GM12892 (cell line): ENCODE measurements at regions not wholly inside any gene's neighbourhood (a gene's known extent, or its start where the extent isn't known, plus 50 kb on each side); places are given as distances from the start of the nearest gene placed in this dataset.

Experiments used
- DNase-seq: peaks from one replicate; pipeline ENCODE4 v3.0.0; 2011; ENCODE audit not compliant: insufficient read length
- FAIRE-seq: peaks from 2 replicates; lab custom pipeline; 2011; peaks lifted over from hg19 to GRCh38; lab: Jason Lieb, UNC
- POLR2A ChIP-seq: IDR thresholded peaks from 2 replicates; pipeline ENCODE4 v1.6.1; 2011; ENCODE audit warnings: low read depth, low read length, control low read depth
- POLR2AphosphoS5 ChIP-seq: IDR thresholded peaks from 2 replicates; pipeline ENCODE4 v1.6.1; 2011; ENCODE audit warnings: low read depth, low read length, control low read depth
- TAF1 ChIP-seq: IDR thresholded peaks from 2 replicates; pipeline ENCODE4 v1.6.1; 2011; ENCODE audit warnings: low read depth, mild to moderate bottlenecking, control low read depth, low read length, borderline replicate concordance

DNA sequence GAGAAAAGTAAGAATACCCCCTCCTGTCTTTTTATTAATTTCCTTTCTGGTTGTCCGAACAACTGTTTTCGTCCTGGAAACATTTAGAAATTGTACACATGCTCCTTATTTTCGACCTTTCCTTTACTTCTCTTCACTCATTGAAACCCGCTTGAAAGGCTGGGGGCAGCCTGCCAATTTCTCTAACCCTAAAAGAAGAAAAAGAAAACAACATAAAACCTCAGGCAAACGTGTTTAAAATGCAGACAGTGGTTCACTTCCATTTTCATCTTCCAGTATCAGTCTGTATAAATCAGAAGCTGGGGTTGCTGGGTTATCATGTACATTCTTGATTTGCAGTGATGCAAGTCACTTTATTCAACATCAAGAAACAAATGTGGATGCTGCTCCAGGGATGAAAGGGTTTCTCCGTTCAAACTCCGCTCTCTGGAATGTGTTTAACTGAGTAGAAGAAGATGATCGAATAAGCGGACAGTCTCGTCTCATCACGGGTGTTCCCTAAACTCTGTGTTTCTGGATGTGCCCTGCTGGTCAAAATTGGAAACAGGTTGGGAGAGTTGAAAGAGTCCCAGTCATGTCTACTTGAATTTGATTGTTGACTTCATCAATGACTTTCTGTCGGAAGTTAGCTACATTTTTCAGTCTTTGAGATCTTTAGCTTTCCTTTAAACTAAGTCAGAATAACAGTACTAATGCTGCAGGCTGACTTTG lies 1042.2 kb downstream of the BCL11B start:
- FAIRE-seq (no peak), DNase-seq (no peak)
- TF ChIP-seq TAF1 (no peak), POLR2A (no peak), POLR2AphosphoS5 (no peak)

DNA sequence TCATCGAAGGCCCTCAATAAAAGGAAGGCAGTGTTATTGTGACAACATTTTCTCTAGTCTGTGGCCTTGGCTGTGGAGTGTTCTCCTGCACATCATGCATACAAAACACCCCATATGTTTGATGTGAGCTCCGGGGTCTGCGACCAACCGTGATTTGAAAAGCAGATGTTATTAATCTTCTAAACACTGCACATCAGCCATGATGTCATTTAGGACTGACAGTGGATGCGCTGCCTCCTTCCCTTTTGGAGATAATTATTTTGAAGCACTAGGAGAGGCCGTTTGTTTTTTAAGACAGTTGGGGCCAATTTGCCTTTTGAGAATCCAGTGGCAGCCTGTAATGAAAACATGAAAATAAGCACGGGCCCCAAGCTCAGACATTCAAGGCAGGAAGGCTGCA lies 1041.6 kb downstream of the BCL11B start:
- DNase-seq (no peak), FAIRE-seq (no peak)
- TF ChIP-seq POLR2A (no peak), TAF1 (no peak), POLR2AphosphoS5 (no peak)

DNA sequence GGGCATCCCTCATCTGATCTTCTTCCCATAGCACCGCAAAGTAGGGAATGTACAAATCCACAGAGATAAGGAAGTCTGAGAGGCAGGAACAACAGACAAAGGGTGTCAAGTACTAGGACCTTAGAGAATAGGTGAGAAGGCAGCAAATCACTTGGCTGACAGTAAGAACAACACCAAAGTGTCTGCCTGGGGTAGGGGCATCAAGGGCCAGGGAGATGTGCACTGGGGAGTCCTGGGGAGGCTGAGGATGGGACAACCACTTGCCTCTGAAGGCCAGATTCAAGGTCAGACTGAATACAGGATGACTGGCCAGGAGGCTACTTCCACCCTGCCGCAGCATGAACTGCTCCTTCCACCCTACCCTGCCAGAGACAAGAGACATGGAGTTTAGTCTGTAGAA lies 1040.8 kb downstream of the BCL11B start:
- TF ChIP-seq POLR2AphosphoS5 (no peak), TAF1 (no peak), POLR2A (no peak)
- FAIRE-seq: peak; percentile 64
- DNase-seq: no peak

DNA sequence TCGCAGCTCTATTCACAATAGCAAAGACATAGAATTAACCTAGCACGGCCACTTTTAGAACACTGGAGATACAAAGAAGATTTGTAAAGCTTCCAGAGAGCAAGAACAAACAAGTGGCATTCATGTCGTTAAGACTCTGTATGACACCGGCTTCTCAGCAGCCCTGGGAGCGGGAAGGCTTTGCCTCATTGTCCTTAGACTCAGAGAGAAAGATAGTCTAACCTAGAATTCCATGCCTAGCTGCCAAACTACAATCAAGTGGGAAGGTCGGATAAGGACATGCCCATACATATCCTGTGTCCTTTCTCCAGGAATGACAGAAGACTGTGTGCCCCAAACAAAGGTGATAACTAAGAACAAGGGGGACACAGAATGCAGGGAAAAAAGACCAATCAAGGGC lies 1038.3 kb downstream of the BCL11B start:
- no peak for TF ChIP-seq TAF1
- TF ChIP-seq POLR2AphosphoS5: no peak
- TF ChIP-seq POLR2A: no peak
- DNase-seq (no peak), FAIRE-seq (no peak)

DNA sequence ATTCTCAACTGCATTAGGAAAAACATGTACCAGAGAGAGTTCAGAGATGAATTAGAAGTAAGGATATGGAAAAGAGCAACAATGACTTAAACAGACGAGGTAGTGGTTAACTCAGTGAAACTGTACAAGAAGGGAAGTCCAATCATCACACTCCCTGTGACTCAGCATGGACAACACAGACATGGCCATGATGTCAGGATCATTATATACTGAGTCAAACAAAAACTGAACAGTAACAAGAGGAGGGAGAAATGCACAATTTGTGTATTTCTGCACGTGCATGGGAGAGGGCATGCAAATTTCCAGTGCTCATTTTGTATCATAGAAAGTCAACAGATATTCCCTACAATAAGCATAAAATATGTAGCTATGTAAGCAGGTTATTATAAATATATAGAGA lies 1037.8 kb downstream of the BCL11B start:
- no peak for FAIRE-seq
- TF ChIP-seq POLR2AphosphoS5: no peak
- no peak for DNase-seq

DNA sequence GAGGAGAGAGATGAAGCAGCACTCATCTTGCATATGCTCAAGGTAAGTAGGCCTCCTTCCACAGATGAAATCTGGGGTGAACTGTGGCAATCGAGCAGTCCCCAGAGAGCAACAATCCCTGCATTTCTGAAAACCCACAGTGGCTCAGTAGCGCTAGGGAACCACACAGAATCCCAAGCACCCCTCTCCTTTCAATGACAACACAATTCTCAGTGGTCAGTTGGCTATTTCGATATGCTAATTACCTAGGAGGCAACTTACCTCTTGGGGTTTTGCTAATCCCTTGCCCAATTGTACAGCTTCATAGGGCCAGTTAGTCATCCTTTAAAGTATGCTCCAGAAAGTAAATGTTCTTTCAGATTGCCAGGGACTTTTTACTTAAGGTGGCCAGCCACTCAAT lies 1035.7 kb downstream of the BCL11B start:
- FAIRE-seq (no peak), DNase-seq (no peak)
- TF ChIP-seq POLR2AphosphoS5 (no peak), TAF1 (no peak), POLR2A (no peak)

- DNase-seq (no peak), FAIRE-seq (peak; percentile 21)
- no peak for TF ChIP-seq TAF1
- TF ChIP-seq POLR2AphosphoS5: no peak
- no peak for TF ChIP-seq POLR2A
These were observed 1034.1 kb downstream of the BCL11B start for GRCh38 chr14:98237939-98238338.

DNA sequence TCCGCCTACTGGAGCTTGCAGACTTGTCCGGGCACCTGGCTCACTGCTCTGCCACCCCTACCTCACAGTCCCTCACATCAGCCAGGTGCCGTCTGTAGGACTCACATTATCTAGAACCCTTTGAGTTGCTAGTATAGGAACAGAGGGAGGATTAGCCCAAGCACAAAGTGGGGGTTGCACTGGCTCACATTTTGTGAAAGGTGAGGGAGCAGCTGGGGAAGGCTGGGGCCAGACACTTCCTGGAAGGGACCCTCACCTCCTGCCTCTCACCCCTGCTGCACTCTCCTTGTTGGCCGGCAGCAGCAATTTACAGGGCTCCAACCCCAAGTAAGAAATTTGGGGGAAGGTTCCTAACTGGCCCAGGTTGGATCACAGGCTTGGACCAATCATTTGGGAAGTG lies 1031.6 kb downstream of the BCL11B start:
- FAIRE-seq: no peak

GRCh38 chr14:98242903-98243302 lies 1029.1 kb downstream of the BCL11B start:
- DNase-seq (no peak), FAIRE-seq (no peak)
- no peak for TF ChIP-seq TAF1
- no peak for TF ChIP-seq POLR2A
- TF ChIP-seq POLR2AphosphoS5: no peak

More for the DNA sequence above, 1031.6 kb downstream of the BCL11B start:
- DNase-seq: no peak
- TF ChIP-seq POLR2AphosphoS5: no peak
- no peak for TF ChIP-seq TAF1
- no peak for TF ChIP-seq POLR2A

- FAIRE-seq: no peak
- TF ChIP-seq POLR2AphosphoS5: no peak
- TF ChIP-seq POLR2A: no peak
- no peak for TF ChIP-seq TAF1
- no peak for DNase-seq
These were observed 1028.7 kb downstream of the BCL11B start for GRCh38 chr14:98243332-98243731.

DNA sequence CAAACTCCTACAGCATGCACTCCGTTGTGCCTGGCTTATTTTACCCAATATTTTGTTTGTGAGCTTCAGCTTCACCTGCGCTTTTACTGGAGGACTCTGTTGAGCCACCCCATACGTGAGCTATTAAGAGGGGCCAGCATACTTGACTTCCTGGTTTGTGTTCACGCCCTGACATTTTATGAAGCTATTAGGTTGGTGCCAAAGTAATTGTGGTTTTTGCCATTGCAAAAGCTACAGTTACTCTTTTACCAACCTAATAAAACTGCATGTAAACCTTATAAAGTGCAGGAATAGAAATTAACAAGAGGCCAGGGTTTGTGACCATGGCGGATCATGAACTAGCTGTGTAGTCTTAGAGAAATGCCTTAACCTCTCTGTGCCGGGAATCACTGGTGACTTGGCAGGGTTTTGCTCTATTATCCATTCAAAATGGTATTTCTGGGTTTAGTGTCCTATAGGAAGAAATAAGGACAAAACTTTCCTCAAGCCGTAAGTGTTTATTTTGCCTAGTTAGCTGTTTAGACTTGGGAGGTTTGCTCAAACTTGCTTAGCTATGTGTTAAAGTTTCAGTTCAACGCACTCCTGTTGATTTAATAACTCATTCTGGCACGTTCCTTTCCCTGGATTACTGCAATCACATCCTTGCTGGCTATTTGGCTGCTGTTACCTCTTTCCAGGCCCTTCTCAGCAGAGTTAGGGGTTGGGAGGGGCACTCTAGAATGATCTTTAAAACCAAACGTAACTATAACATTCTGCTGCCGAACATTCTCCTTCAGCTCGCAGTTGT lies 1027.6 kb downstream of the BCL11B start:
- TF ChIP-seq TAF1: no peak
- no peak for TF ChIP-seq POLR2A
- no peak for TF ChIP-seq POLR2AphosphoS5
- no peak for DNase-seq
- FAIRE-seq: no peak

DNA sequence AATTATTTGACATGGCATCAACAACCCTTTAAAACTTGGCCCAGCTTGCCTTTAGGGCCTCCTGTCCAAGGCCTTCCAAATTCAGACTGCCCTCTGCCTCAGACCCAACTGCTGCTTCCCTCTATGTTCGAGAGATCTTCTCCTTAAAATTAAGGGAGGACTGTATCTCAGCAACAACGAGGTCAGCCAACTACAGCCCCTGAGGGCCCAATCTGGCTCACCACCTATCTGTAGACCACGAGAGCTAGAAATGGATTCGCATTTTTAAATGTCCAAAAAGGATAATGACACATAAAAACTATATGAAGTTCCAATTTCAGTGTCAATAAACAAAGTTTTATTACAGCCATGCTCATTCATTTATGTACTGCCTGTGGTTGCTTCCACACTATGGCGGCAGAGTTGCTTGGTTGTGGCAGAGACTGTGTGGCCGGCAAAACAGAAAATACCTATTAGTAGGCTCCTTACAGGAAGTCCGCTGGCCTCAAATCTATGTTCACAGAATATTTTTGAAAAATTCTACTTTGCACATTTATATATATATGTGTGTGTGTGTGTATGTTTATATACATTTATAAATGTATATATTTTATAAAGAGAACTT lies 1026.9 kb downstream of the BCL11B start:
- TF ChIP-seq POLR2A: no peak
- no peak for TF ChIP-seq TAF1
- TF ChIP-seq POLR2AphosphoS5: no peak
- DNase-seq (no peak), FAIRE-seq (no peak)
